NCI-H1105 (cell line): ENCODE measurements at regions not wholly inside any gene's neighbourhood (a gene's known extent, or its start where the extent isn't known, plus 50 kb on each side); places are given as distances from the start of the nearest gene placed in this dataset.
"Not testable (repeated sequence)": the region's sequence is repeated elsewhere in the genome, so short reads cannot be mapped to it uniquely, and the experiment has no call there.

Experiments
- DNase-seq: peaks from one replicate; lab custom pipeline; 2025; lab: John Stamatoyannopoulos, UW

GRCh38 chr18:60062831-60063230 is 163.0 kb downstream of the PMAIP1 start:
- DNase-seq, result not testable (repeated sequence)

- no peak for DNase-seq
Measured at GRCh38 chr18:60062396-60062795, 162.6 kb downstream of the PMAIP1 start.

- DNase-seq, result no peak
Measured at GRCh38 chr18:60060578-60060977, 160.8 kb downstream of the PMAIP1 start.

GRCh38 chr18:60060026-60060425 is 160.2 kb downstream of the PMAIP1 start:
- no peak for DNase-seq

GRCh38 chr18:60059216-60059615 is 159.4 kb downstream of the PMAIP1 start:
- DNase-seq, result no peak

- no peak for DNase-seq
Measured at GRCh38 chr18:60053747-60054304, 154.0 kb downstream of the PMAIP1 start.

GRCh38 chr18:60050821-60051220 is 151.0 kb downstream of the PMAIP1 start:
- no peak for DNase-seq

GRCh38 chr18:60049172-60049571 is 149.4 kb downstream of the PMAIP1 start:
- DNase-seq, result no peak

GRCh38 chr18:60047556-60047955 is 147.8 kb downstream of the PMAIP1 start:
- DNase-seq, result no peak

- DNase-seq, result no peak
Measured at GRCh38 chr18:60044290-60045006, 144.7 kb downstream of the PMAIP1 start.

GRCh38 chr18:60040971-60041370 is 141.2 kb downstream of the PMAIP1 start:
- DNase-seq, result no peak

- DNase-seq, result no peak
Measured at GRCh38 chr18:60038731-60039130, 138.9 kb downstream of the PMAIP1 start.

GRCh38 chr18:60027397-60027796 is 127.6 kb downstream of the PMAIP1 start:
- no peak for DNase-seq

- DNase-seq, result no peak
Measured at GRCh38 chr18:60024857-60025256, 125.1 kb downstream of the PMAIP1 start.

GRCh38 chr18:60024345-60024744 is 124.5 kb downstream of the PMAIP1 start:
- DNase-seq, result no peak

- no peak for DNase-seq
Measured at GRCh38 chr18:60022671-60023276, 123.0 kb downstream of the PMAIP1 start.

GRCh38 chr18:60021556-60021955 is 121.8 kb downstream of the PMAIP1 start:
- no peak for DNase-seq

GRCh38 chr18:60020107-60020925 is 120.5 kb downstream of the PMAIP1 start:
- no peak for DNase-seq

GRCh38 chr18:60019463-60019840 is 119.7 kb downstream of the PMAIP1 start:
- no peak for DNase-seq

GRCh38 chr18:60018618-60019462 is 119.0 kb downstream of the PMAIP1 start:
- no peak for DNase-seq

- not testable (repeated sequence) for DNase-seq
Measured at GRCh38 chr18:60018134-60018533, 118.3 kb downstream of the PMAIP1 start.

- no peak for DNase-seq
Measured at GRCh38 chr18:60017371-60017770, 117.6 kb downstream of the PMAIP1 start.
